ENCODE measurements at regions not wholly inside any gene's neighbourhood (a gene's known extent, or its start where the extent isn't known, plus 50 kb on each side); places are given as distances from the start of the nearest gene placed in this dataset.

DNA sequence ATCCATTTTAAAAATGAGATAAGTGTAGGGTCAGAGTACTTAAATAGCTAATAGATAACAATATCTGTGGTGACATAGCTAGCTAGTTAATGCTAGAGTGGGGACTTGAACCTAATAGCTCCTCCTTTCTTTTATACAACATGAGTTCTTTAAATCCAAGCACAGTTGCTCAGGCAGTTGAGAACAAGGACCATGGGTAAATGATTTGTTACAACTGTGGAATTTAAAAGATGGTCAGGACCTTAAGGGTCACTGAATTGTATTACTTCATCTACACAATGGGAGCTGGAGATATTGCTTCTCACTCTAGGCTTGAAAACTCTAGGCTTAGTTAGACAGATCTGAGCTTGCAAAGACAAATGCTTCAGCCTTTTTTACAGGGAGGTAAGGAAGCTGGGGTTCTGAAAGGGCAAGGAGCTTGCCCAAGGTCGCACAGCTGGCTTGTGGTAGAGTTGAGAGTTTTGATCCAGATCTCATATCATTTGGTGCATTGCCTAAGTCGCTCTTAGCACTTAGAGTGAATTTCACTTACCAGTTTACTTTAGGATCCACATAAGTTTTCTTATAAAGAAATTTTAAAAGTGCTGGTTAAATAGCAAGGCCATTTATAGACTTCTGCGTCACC, 90.2 kb downstream of the EDEM1 start:
- ATAC-seq = no peak
- peaks cover 3% of the 10 kb centered on the region for H3K9me3 ChIP-seq
- no peaks in the 10 kb centered on the region for H3K4me1 ChIP-seq
- H3K27ac ChIP-seq = no peak overlapping the region
- no peak overlapping the region for H3K4me3 ChIP-seq
- intact Hi-C loops (cut with DNase I) = no loop called here
- no peaks in the 10 kb centered on the region for H3K27me3 ChIP-seq (ENCODE audit: low read depth)
- TF ChIP-seq, protein P1, sequence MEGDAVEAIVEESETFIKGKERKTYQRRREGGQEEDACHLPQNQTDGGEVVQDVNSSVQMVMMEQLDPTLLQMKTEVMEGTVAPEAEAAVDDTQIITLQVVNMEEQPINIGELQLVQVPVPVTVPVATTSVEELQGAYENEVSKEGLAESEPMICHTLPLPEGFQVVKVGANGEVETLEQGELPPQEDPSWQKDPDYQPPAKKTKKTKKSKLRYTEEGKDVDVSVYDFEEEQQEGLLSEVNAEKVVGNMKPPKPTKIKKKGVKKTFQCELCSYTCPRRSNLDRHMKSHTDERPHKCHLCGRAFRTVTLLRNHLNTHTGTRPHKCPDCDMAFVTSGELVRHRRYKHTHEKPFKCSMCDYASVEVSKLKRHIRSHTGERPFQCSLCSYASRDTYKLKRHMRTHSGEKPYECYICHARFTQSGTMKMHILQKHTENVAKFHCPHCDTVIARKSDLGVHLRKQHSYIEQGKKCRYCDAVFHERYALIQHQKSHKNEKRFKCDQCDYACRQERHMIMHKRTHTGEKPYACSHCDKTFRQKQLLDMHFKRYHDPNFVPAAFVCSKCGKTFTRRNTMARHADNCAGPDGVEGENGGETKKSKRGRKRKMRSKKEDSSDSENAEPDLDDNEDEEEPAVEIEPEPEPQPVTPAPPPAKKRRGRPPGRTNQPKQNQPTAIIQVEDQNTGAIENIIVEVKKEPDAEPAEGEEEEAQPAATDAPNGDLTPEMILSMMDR (IDR thresholded peaks at IDR 0.05) = no peak
- H3K36me3 ChIP-seq = no peaks in the 10 kb centered on the region
- DNase-seq = no peak

DNA sequence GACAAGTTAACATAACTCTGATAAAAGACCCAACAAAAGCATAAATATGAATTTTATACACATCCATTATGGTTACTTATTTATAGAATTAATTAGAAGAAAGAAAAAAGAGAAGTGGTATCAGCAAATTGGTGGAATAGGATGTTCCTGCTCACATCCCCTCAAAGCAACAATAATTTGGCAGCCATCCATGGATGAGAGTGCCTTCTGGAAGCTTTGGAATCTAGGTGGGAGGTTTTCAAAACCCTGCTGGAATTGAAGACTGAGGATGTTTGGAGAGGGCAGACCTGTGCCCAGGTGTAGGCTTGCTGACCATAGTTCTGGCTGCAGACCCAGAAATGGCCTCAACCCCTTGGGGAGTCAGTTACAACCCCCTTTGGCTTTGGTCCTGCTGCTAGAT, 91.2 kb downstream of the EDEM1 start:
- no peak overlapping the region for H3K27ac ChIP-seq
- TF ChIP-seq, protein P1 (IDR thresholded peaks at IDR 0.05) = no peak
- no peaks in the 10 kb centered on the region for H3K27me3 ChIP-seq (ENCODE audit: low read depth)
- ATAC-seq (no peak), DNase-seq (no peak)
- intact Hi-C loops (cut with DNase I) = no loop called here
- H3K4me3 ChIP-seq = no peak overlapping the region
- H3K9me3 ChIP-seq = peaks cover 3% of the 10 kb centered on the region
- no peaks in the 10 kb centered on the region for H3K4me1 ChIP-seq
- H3K36me3 ChIP-seq = no peaks in the 10 kb centered on the region

DNA sequence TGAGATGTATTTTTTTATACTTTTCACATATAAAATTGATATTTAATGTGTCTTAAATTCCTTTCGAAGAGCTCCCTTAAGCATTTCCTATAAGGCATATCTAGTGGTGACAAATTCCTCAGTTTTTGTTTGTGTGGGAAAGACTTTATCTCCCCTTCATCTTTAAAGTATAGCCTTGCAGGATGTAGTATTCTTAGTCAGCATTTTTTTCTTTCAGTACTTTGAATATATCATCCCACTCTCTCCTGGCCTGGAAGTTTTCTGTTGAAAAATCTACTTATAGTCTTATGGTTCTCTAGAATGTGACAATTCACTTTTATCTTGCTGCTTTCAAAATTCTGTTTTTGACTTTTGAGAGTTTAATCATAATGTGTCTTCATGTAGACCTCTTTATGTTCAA, 95.2 kb downstream of the EDEM1 start:
- TF ChIP-seq, protein P1 (IDR thresholded peaks at IDR 0.05) = no peak
- Histone ChIP-seq H3K4me3 (no peak overlapping the region), H3K27ac (no peak overlapping the region), H3K36me3 (no peaks in the 10 kb centered on the region), H3K27me3 (ENCODE audit: low read depth) (no peaks in the 10 kb centered on the region), H3K4me1 (no peaks in the 10 kb centered on the region), H3K9me3 (peaks cover 3% of the 10 kb centered on the region)
- intact Hi-C loops (cut with DNase I) = no loop called here
- ATAC-seq (no peak), DNase-seq (no peak)

DNA sequence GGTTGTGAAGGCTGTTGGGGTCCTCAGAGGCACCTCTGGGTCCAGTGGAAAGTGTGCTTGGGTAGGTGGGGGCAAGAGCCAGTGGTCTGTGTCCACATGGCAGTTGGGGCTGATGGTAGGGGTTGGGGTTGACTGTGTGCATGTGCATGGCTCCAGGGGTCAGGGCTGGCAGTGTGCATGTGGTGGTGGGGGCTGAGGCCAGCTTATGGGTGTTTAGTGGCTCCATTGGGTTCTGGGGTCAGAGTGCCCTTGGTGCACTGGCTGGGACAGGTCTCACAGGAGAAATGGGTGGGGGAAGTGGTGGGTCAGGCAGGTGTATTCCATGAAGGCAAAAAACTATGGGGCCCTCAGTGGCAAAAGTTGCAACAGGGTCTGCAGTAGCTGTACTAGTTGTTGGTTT, 97.9 kb downstream of the EDEM1 start:
- H3K9me3 ChIP-seq = peaks cover 8% of the 10 kb centered on the region
- intact Hi-C loops (cut with DNase I) = no loop called here

DNA sequence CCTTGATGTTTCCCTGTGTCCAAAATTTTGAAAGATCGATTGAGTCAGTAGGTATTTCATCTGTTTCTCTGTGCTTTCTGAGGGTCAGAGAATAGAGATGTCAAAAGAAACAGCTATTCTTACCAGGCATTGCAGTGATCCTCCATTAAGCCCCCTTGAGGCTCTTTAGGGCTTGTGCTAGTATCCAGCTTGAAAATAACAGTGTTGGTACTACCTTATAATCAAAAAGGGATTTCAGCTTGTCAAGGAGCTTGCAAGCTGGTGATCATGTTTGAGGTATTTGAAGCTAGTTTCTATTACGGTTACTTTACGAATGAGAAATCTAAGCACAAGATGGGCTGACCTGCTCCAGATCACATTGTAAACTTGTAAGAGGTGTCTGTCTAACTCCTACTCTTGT, 103.4 kb downstream of the EDEM1 start:
- H3K4me1 ChIP-seq = no peaks in the 10 kb centered on the region
- no peak overlapping the region for H3K27ac ChIP-seq
- no peak for DNase-seq
- TF ChIP-seq, protein P1 (IDR thresholded peaks at IDR 0.05) = no peak
- ATAC-seq = no peak
- H3K36me3 ChIP-seq = no peaks in the 10 kb centered on the region
- peaks cover 6% of the 10 kb centered on the region for H3K9me3 ChIP-seq
- no peak overlapping the region for H3K4me3 ChIP-seq
- H3K27me3 ChIP-seq (ENCODE audit: low read depth) = no peaks in the 10 kb centered on the region
- intact Hi-C loops (cut with DNase I) = no loop called here

More for the DNA sequence above, 97.9 kb downstream of the EDEM1 start:
- Histone ChIP-seq H3K4me1 (no peaks in the 10 kb centered on the region), H3K36me3 (no peaks in the 10 kb centered on the region), H3K27ac (no peak overlapping the region), H3K27me3 (ENCODE audit: low read depth) (no peaks in the 10 kb centered on the region), H3K4me3 (no peak overlapping the region)
- TF ChIP-seq, protein P1 (IDR thresholded peaks at IDR 0.05) = no peak
- ATAC-seq (peak in 1 of 2 donors; percentile 25), DNase-seq (no peak)
